ENCODE measurements at regions not wholly inside any gene's neighbourhood (a gene's known extent, or its start where the extent isn't known, plus 50 kb on each side); places are given as distances from the start of the nearest gene placed in this dataset.

DNA sequence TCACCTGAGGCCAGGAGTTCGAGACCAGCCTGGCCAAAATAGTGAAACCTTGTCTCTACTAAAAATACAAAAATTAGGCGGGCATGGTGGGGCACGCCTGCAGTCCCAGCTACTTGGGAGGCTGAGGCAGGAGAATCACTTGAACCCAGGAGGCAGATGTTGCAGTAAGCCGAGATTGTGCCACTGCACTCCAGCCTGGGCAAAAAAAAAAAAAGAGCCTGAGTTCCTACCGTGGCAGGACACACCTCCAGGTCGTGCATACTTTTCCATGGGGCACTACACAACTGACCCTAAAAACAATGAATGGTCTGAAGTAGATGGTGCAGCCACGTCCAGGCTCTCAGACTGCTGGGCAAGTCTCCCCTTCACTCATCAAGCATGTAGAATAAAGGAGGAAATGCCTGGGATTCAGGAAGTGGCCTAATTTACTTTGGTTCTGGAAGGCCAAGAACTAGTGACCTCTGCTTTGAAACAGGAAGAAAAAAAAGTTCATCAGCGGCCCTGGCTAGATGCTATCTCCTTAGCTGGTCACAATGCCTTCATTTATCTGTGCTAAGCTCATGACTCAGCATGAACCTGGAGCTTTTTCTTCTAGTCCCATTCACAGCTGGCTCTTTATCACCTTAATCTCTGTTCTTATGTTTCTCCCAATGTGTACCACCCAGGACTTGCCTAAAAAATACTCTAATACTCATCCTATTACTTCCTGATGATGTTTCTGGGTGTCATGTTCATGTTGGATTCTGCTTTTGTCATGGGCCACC, 55.8 kb upstream of the OR6J1 start:
- FAIRE-seq = no peak

DNA sequence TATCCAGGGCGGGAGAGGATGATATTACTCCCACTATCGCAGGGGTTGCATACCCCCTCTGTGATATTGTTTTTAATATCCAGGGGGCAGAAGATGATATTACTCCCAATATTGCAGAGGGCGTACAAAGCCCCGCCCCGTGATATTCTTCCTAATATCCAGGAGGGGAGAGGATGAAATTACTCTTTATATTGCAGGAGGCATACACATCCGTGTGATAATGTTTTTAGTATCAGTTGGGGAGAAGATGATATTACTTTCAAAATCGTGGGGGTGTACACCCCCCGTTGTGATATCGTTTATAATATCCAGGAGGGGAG, 52.9 kb upstream of the OXA1L start:
- no peak for FAIRE-seq

DNA sequence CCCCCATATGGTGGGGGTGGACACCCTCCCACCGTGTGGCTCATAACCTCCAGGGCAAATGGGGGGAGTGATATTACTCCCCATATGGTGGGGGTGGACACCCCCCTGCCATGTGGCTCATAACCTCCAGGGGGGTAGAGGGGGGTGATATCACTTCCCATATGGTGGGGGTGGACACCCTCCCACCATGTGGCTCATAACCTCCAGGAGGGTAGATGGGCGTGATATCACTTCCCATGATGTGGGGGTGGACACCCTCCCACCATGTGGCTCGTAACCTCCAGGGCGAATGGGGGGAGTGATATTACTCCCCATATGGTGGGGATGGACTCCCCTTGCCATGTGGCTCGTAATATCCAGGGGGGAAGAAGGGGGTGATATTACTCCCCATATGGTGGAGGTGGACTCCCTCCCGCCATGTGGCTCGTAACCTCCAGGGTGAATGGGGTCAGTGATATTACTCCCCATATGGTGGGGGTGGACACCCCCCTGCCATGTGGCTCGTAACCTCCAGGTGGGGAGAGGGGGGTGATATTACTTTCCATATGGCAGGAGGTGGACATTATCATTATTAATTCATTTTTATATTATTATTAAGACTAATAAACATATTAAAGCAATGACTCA, 51.2 kb upstream of the OXA1L start:
- FAIRE-seq = no peak

DNA sequence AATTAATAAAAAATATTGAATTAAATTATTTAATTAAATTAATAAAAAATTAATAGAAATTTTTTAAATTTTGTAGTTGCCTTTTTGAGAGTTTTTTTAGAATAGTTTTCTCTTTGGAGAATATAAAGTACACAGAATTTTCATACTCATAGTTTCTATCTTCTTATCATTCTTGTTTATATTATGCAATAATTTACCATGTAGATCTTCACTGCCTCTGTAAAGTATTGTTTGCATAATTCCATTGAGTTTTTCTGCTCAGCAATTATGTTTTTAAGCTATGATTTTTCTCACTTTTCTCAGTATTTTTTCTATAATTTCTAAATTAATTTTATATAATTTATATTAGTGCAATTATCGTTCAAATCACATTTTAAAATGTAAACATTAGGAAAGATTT, 50.6 kb upstream of the OXA1L start:
- peak; percentile 89 for FAIRE-seq

Data from colon (tissue), 2 donors.